CD4-positive, CD25-positive, alpha-beta regulatory T cell (primary cell): ENCODE measurements at regions not wholly inside any gene's neighbourhood (a gene's known extent, or its start where the extent isn't known, plus 50 kb on each side); places are given as distances from the start of the nearest gene placed in this dataset.

Experiments
- ATAC-seq, 2 donors: fragments of 150-1000 bp; cut with Tn5 transposase; one replicate each; pipeline ENCODE4 v1.10.0; 2021; ENCODE audit warnings: low read depth in 2 of 2, moderate number of reproducible peaks in 2 of 2, moderate library complexity in 1 of 2
- DNase-seq, 3 donors: peaks; one replicate each; pipeline versions ENCODE4 v3.0.0 to v3.0.0-alpha.2; 2012 to 2022; ENCODE audit warnings: mixed read lengths in 1 of 3
- H3K27ac ChIP-seq: one replicate; pipeline ENCODE4 v1.7.0; 2013; ENCODE audit warnings: mild to moderate bottlenecking, low read length; ENCODE audit not compliant: insufficient read depth, poor library complexity, severe bottlenecking
- H3K27me3 ChIP-seq: one replicate; pipeline ENCODE4 v1.7.0; 2013; ENCODE audit warnings: low read length; ENCODE audit not compliant: control insufficient read depth, insufficient read depth
- H3K36me3 ChIP-seq: one replicate; pipeline ENCODE4 v1.7.0; 2013; ENCODE audit warnings: mild to moderate bottlenecking, low read length, moderate library complexity; ENCODE audit not compliant: control insufficient read depth, insufficient read depth
- H3K4me1 ChIP-seq: 2 replicates; pipeline ENCODE4 v1.7.0; 2013; ENCODE audit warnings: mild to moderate bottlenecking, low read length; ENCODE audit not compliant: insufficient read depth, control insufficient read depth, poor library complexity, severe bottlenecking
- H3K4me3 ChIP-seq: one replicate; pipeline ENCODE4 v1.7.0; 2013; ENCODE audit warnings: low read depth, mild to moderate bottlenecking, low read length, moderate library complexity
- H3K9me3 ChIP-seq, 2 experiments: 1 replicate in 1 of 2; 2 replicates in 1 of 2; pipeline ENCODE4 v1.7.0; 2013; ENCODE audit warnings: low read length in 2 of 2, mild to moderate bottlenecking in 1 of 2, moderate library complexity in 1 of 2; ENCODE audit not compliant: control insufficient read depth in 2 of 2
- H3K27ac Mint-ChIP-seq, 3 donors: one replicate each; pipeline ENCODE4 v1.8.0; 2020 to 2022; ENCODE audit warnings: mild to moderate bottlenecking in 3 of 3, mixed read lengths in 3 of 3, moderate library complexity in 2 of 3
- H3K27me3 Mint-ChIP-seq: one replicate; pipeline ENCODE4 v1.8.0; 2022; ENCODE audit warnings: mild to moderate bottlenecking, mixed read lengths
- H3K36me3 Mint-ChIP-seq: one replicate; pipeline ENCODE4 v1.8.0; 2020; ENCODE audit warnings: mixed read lengths
- H3K4me1 Mint-ChIP-seq, 4 donors: one replicate each; pipeline ENCODE4 v1.8.0; 2020 to 2022; ENCODE audit warnings: mixed read lengths in 4 of 4, mild to moderate bottlenecking in 1 of 4
- H3K4me3 Mint-ChIP-seq, 4 donors: one replicate each; pipeline ENCODE4 v1.8.0; 2020 to 2022; ENCODE audit warnings: mild to moderate bottlenecking in 4 of 4, mixed read lengths in 4 of 4, moderate library complexity in 3 of 4
- H3K9me3 Mint-ChIP-seq, 7 donors: one replicate each; pipeline ENCODE4 v1.8.0; 2020 to 2022; ENCODE audit warnings: mixed read lengths in 7 of 7, mild to moderate bottlenecking in 3 of 7, moderate library complexity in 2 of 7

- no peak overlapping the region for H3K4me3 Mint-ChIP-seq
- H3K9me3 Mint-ChIP-seq, result peaks cover 0 to 3% (median 0%) of the 10 kb centered on the region in 7 donors
- no peak for ATAC-seq
These were observed 67.8 kb upstream of the PRSS1 start for GRCh38 chr7:142681314-142682092.

GRCh38 chr7:142671506-142671905, 77.8 kb upstream of the PRSS1 start:
- DNase-seq, result no peak
- no peaks in the 10 kb centered on the region for H3K36me3 ChIP-seq
- peaks cover 8% of the 10 kb centered on the region for H3K4me1 ChIP-seq
- Mint-ChIP-seq H3K4me1 (peaks cover 7 to 41% (median 18%) of the 10 kb centered on the region in 4 donors), H3K9me3 (no peaks in the 10 kb centered on the region), H3K27ac (peak overlapping the region in 1 of 3 donors; percentile 58), H3K27me3 (no peaks in the 10 kb centered on the region), H3K36me3 (no peaks in the 10 kb centered on the region), H3K4me3 (peak overlapping the region in 1 of 4 donors; percentile 22)
- H3K9me3 ChIP-seq, result no peaks in the 10 kb centered on the region
- H3K4me3 ChIP-seq, result no peak overlapping the region
- no peak for ATAC-seq
- no peak overlapping the region for H3K27ac ChIP-seq
- H3K27me3 ChIP-seq, result no peaks in the 10 kb centered on the region

More at GRCh38 chr7:142681314-142682092, 67.8 kb upstream of the PRSS1 start:
- no peaks in the 10 kb centered on the region for H3K27me3 ChIP-seq
- H3K27me3 Mint-ChIP-seq, result peaks cover 5% of the 10 kb centered on the region
- H3K9me3 ChIP-seq, result peaks cover 0 to 4% of the 10 kb centered on the region in 2 experiments
- peak overlapping the region in 1 of 3 donors; percentile 25 for H3K27ac Mint-ChIP-seq
- DNase-seq, result no peak
- no peaks in the 10 kb centered on the region for H3K36me3 ChIP-seq
- H3K27ac ChIP-seq, result no peak overlapping the region
- peaks cover 4 to 33% (median 10%) of the 10 kb centered on the region in 4 donors for H3K4me1 Mint-ChIP-seq
- H3K4me3 ChIP-seq, result no peak overlapping the region
- no peaks in the 10 kb centered on the region for H3K36me3 Mint-ChIP-seq
- no peaks in the 10 kb centered on the region for H3K4me1 ChIP-seq

- H3K27me3 ChIP-seq, result no peaks in the 10 kb centered on the region
- peaks cover 8% of the 10 kb centered on the region for H3K4me1 ChIP-seq
- no peaks in the 10 kb centered on the region for H3K27me3 Mint-ChIP-seq
- peak in 1 of 3 donors; percentile 28 for DNase-seq
- H3K4me3 Mint-ChIP-seq, result peak overlapping the region in 3 of 4 donors; percentile 52 to 76 (median 59)
- H3K9me3 ChIP-seq, result no peaks in the 10 kb centered on the region
- H3K9me3 Mint-ChIP-seq, result no peaks in the 10 kb centered on the region
- ATAC-seq, result no peak
- H3K27ac ChIP-seq, result peak overlapping the region; percentile 5
- peaks cover 7 to 41% (median 18%) of the 10 kb centered on the region in 4 donors for H3K4me1 Mint-ChIP-seq
- peak overlapping the region; percentile 22 to 89 (median 58) for H3K27ac Mint-ChIP-seq
- no peak overlapping the region for H3K4me3 ChIP-seq
- H3K36me3 Mint-ChIP-seq, result no peaks in the 10 kb centered on the region
- H3K36me3 ChIP-seq, result no peaks in the 10 kb centered on the region
These were observed 78.8 kb upstream of the PRSS1 start for GRCh38 chr7:142670511-142670910.

- H3K4me1 Mint-ChIP-seq, result peaks cover 7 to 41% (median 18%) of the 10 kb centered on the region in 4 donors
- H3K27ac Mint-ChIP-seq, result peak overlapping the region in 2 of 3 donors; percentile 58 to 91
- Histone ChIP-seq H3K4me1 (peaks cover 8% of the 10 kb centered on the region), H3K27me3 (no peaks in the 10 kb centered on the region), H3K4me3 (no peak overlapping the region), H3K36me3 (no peaks in the 10 kb centered on the region), H3K27ac (no peak overlapping the region), H3K9me3 (no peaks in the 10 kb centered on the region)
- no peaks in the 10 kb centered on the region for H3K27me3 Mint-ChIP-seq
- H3K36me3 Mint-ChIP-seq, result no peaks in the 10 kb centered on the region
- DNase-seq, result peak in 2 of 3 donors; percentile 37 to 43
- peak overlapping the region in 2 of 4 donors; percentile 29 to 70 for H3K4me3 Mint-ChIP-seq
- H3K9me3 Mint-ChIP-seq, result no peaks in the 10 kb centered on the region
- no peak for ATAC-seq
These were observed 80.1 kb upstream of the PRSS1 start for GRCh38 chr7:142669074-142669654.

- H3K4me1 ChIP-seq, result peaks cover 8% of the 10 kb centered on the region
- H3K36me3 ChIP-seq, result no peaks in the 10 kb centered on the region
- no peaks in the 10 kb centered on the region for H3K27me3 ChIP-seq
- no peak overlapping the region for H3K4me3 Mint-ChIP-seq
- DNase-seq, result no peak
- no peaks in the 10 kb centered on the region for H3K36me3 Mint-ChIP-seq
- H3K9me3 Mint-ChIP-seq, result no peaks in the 10 kb centered on the region
- H3K4me3 ChIP-seq, result no peak overlapping the region
- peaks cover 7 to 45% (median 18%) of the 10 kb centered on the region in 4 donors for H3K4me1 Mint-ChIP-seq
- H3K9me3 ChIP-seq, result no peaks in the 10 kb centered on the region
- no peak overlapping the region for H3K27ac Mint-ChIP-seq
- no peaks in the 10 kb centered on the region for H3K27me3 Mint-ChIP-seq
- no peak overlapping the region for H3K27ac ChIP-seq
- no peak for ATAC-seq
These were observed 80.8 kb upstream of the PRSS1 start for GRCh38 chr7:142668495-142668894.

GRCh38 chr7:142657376-142657775, 91.9 kb upstream of the PRSS1 start:
- H3K27ac Mint-ChIP-seq, result peak overlapping the region in 1 of 3 donors; percentile 56
- ATAC-seq (no peak), DNase-seq (no peak)
- H3K36me3 Mint-ChIP-seq, result peaks cover 3% of the 10 kb centered on the region
- Histone ChIP-seq H3K27ac (no peak overlapping the region), H3K4me3 (no peak overlapping the region), H3K27me3 (no peaks in the 10 kb centered on the region), H3K36me3 (no peaks in the 10 kb centered on the region), H3K4me1 (no peaks in the 10 kb centered on the region), H3K9me3 (no peaks in the 10 kb centered on the region)
- H3K9me3 Mint-ChIP-seq, result peaks cover 0 to 4% (median 0%) of the 10 kb centered on the region in 7 donors
- peaks cover 0 to 13% (median 2%) of the 10 kb centered on the region in 4 donors for H3K4me1 Mint-ChIP-seq
- H3K27me3 Mint-ChIP-seq, result no peaks in the 10 kb centered on the region
- no peak overlapping the region for H3K4me3 Mint-ChIP-seq

- no peak for DNase-seq
These were observed 94.9 kb upstream of the PRSS1 start for GRCh38 chr7:142654398-142654797.

More at GRCh38 chr7:142654398-142654797, 94.9 kb upstream of the PRSS1 start:
- H3K27ac Mint-ChIP-seq, result peak overlapping the region in 1 of 3 donors; percentile 66
- Histone ChIP-seq H3K27me3 (no peaks in the 10 kb centered on the region), H3K27ac (no peak overlapping the region), H3K4me1 (no peaks in the 10 kb centered on the region), H3K4me3 (no peak overlapping the region), H3K36me3 (no peaks in the 10 kb centered on the region), H3K9me3 (no peaks in the 10 kb centered on the region)
- peaks cover 0 to 4% (median 0%) of the 10 kb centered on the region in 7 donors for H3K9me3 Mint-ChIP-seq
- ATAC-seq, result no peak
- no peaks in the 10 kb centered on the region for H3K27me3 Mint-ChIP-seq
- H3K4me1 Mint-ChIP-seq, result peaks cover 0 to 25% (median 5%) of the 10 kb centered on the region in 4 donors
- H3K36me3 Mint-ChIP-seq, result no peaks in the 10 kb centered on the region
- H3K4me3 Mint-ChIP-seq, result peak overlapping the region in 1 of 4 donors; percentile 48
